HCT116 (cell line): ENCODE measurements at regions not wholly inside any gene's neighbourhood (a gene's known extent, or its start where the extent isn't known, plus 50 kb on each side); places are given as distances from the start of the nearest gene placed in this dataset.

ENCODE experiments used
- ATAC-seq: fragments of 200-7000 bp; cut with Tn5 transposase; 2 replicates; pipeline ENCODE4 v1.9.1; 2020; ENCODE audit warnings: mild to moderate bottlenecking, moderate library complexity
- BruUV-seq: library from RNA; stranded (reverse); fragments of 400-500 nt; replicated peaks from 2 replicates; lab custom pipeline; 2021; lab: Mats Ljungman, UMichigan
- CTCF ChIA-PET: fragments of 300-600 bp; sonication (Branson Sonifier 250); formaldehyde crosslinking; loops from one replicate; lab custom pipeline; 2021; ENCODE audit warnings: antibody characterized with exemption; lab: Charles Lee
- POLR2A ChIA-PET: fragments of 300-600, 350-600 bp; sonication (Branson Sonifier 250); formaldehyde crosslinking; loops from one replicate; lab custom pipeline; 2021; ENCODE audit warnings: antibody characterized with exemption; lab: Charles Lee
- RAD21 ChIA-PET, 2 experiments: fragments of 300-600 bp; sonication (Branson Sonifier 250); formaldehyde crosslinking; loops; one replicate each; lab custom pipeline; 2023; ENCODE audit warnings: low total read pairs in 2 of 2; ENCODE audit not compliant: uncharacterized antibody in 2 of 2, unreplicated experiment in 2 of 2, low non-redundant PET in 1 of 2; lab: Charles Lee
- DNase-seq: peaks from one replicate; pipeline ENCODE4 v3.0.0-alpha.2; 2010; ENCODE audit warnings: low read depth, low spot score
- H2AFZ ChIP-seq: fragments of 200-600 bp; shearing (Covaris generic), sonication (generic); 2 replicates; pipeline ENCODE4 v1.6.1; 2017; ENCODE audit warnings: low read depth, mixed run types, mixed read lengths, antibody characterized with exemption, low read length; ENCODE audit not compliant: poor library complexity, severe bottlenecking
- H3K27ac ChIP-seq: 2 replicates; pipeline ENCODE4 v1.5.1; 2012; ENCODE audit warnings: low read depth, low read length
- H3K27me3 ChIP-seq: fragments of 200-600 bp; sonication (generic); 2 replicates; pipeline ENCODE4 v1.6.1; 2016; ENCODE audit warnings: mixed run types, low read length, mixed read lengths; ENCODE audit not compliant: insufficient read depth
- H3K36me3 ChIP-seq, 2 experiments: fragments of 200-500 bp in 1 of 2; fragments of 200-600 bp in 1 of 2; sonication (Bioruptor generic) in 1 of 2; sonication (generic) in 1 of 2; 2 replicates each; pipeline versions ENCODE4 v1.5.1 to v1.6.1; 2014 to 2016; ENCODE audit warnings: low read length in 2 of 2, inconsistent platforms in 1 of 2, mixed read lengths in 1 of 2, mixed run types in 1 of 2; ENCODE audit not compliant: insufficient read depth in 2 of 2, control insufficient read depth in 1 of 2
- H3K4me1 ChIP-seq, 2 experiments: fragments of 200-600 bp in 1 of 2; sonication (generic) in 1 of 2; 2 replicates each; pipeline versions ENCODE4 v1.5.1 to v1.6.1; 2012 to 2017; ENCODE audit warnings: low read length in 2 of 2, inconsistent platforms in 1 of 2, mild to moderate bottlenecking in 1 of 2, mixed read lengths in 1 of 2, mixed run types in 1 of 2, moderate library complexity in 1 of 2; ENCODE audit not compliant: insufficient read depth in 2 of 2, control insufficient read depth in 1 of 2
- H3K4me2 ChIP-seq: fragments of 200-600 bp; sonication (generic); 2 replicates; pipeline ENCODE4 v1.6.1; 2017; ENCODE audit warnings: mixed run types, low read length, mixed read lengths
- H3K4me3 ChIP-seq, 2 experiments: fragments of 200-600 bp in 1 of 2; sonication (generic) in 1 of 2; replicated peaks in 1 of 2; 2 replicates each; pipeline ENCODE4 v1.5.1; 2011 to 2016; ENCODE audit warnings: low read length in 2 of 2, control low read depth in 1 of 2, low read depth in 1 of 2, mild to moderate bottlenecking in 1 of 2, mixed read lengths in 1 of 2, mixed run types in 1 of 2
- H3K79me2 ChIP-seq: fragments of 200-600 bp; sonication (generic); 2 replicates; pipeline ENCODE4 v1.6.1; 2017; ENCODE audit warnings: mild to moderate bottlenecking, mixed run types, low read length, moderate library complexity, mixed read lengths; ENCODE audit not compliant: insufficient read depth
- H3K9ac ChIP-seq: fragments of 200-600 bp; sonication (generic); 2 replicates; pipeline ENCODE4 v1.6.1; 2016; ENCODE audit warnings: low read length, mixed read lengths
- H3K9me2 ChIP-seq: fragments of 200-600 bp; sonication (generic), shearing (Covaris generic); 2 replicates; pipeline ENCODE4 v1.6.1; 2017; ENCODE audit warnings: mixed run types, mild to moderate bottlenecking, moderate library complexity; ENCODE audit not compliant: insufficient read depth
- H3K9me3 ChIP-seq, 2 experiments: fragments of 200-500 bp in 1 of 2; fragments of 200-600 bp in 1 of 2; sonication (Bioruptor generic) in 1 of 2; sonication (generic) in 1 of 2; 2 replicates each; pipeline ENCODE4 v1.6.1; 2014 to 2017; ENCODE audit warnings: low read length in 2 of 2, mixed read lengths in 2 of 2, inconsistent platforms in 1 of 2, low read depth in 1 of 2, mild to moderate bottlenecking in 1 of 2, mixed run types in 1 of 2, moderate library complexity in 1 of 2; ENCODE audit not compliant: control insufficient read depth in 1 of 2, insufficient read depth in 1 of 2
- H4K20me1 ChIP-seq: fragments of 200-600 bp; sonication (generic), shearing (Covaris generic); 2 replicates; pipeline ENCODE4 v1.6.1; 2017; ENCODE audit warnings: mixed run types, mild to moderate bottlenecking, moderate library complexity; ENCODE audit not compliant: insufficient read depth
- CBX3 ChIP-seq: IDR thresholded peaks from 2 replicates; pipeline ENCODE4 v1.6.1; 2012; ENCODE audit warnings: low read depth
- CEBPB ChIP-seq: IDR thresholded peaks from 2 replicates; pipeline ENCODE4 v1.6.1; 2012; ENCODE audit warnings: low read depth
- ELF1 ChIP-seq: IDR thresholded peaks from 2 replicates; pipeline ENCODE4 v1.6.1; 2012; ENCODE audit warnings: low read depth, borderline replicate concordance
- EZH2 ChIP-seq: fragments of 200-600 bp; sonication (generic); IDR thresholded peaks from 2 replicates; pipeline ENCODE4 v1.6.1; 2017; ENCODE audit warnings: antibody characterized with exemption, mixed run types
- EZH2phosphoT487 ChIP-seq: fragments of 200-600 bp; IDR thresholded peaks from 2 replicates; pipeline ENCODE4 v1.6.1; 2018; ENCODE audit warnings: antibody characterized with exemption, borderline replicate concordance
- FOSL1 ChIP-seq: IDR thresholded peaks from 2 replicates; pipeline ENCODE4 v1.6.1; 2012; ENCODE audit warnings: low read depth
- JUND ChIP-seq: IDR thresholded peaks from 2 replicates; pipeline ENCODE4 v1.6.1; 2012
- POLR2A ChIP-seq: IDR thresholded peaks from 2 replicates; pipeline ENCODE4 v1.7.0; 2011; ENCODE audit warnings: borderline replicate concordance; ENCODE audit not compliant: insufficient read depth, insufficient read length; ENCODE audit errors: extremely low read depth
- RAD21 ChIP-seq: IDR thresholded peaks from 2 replicates; pipeline ENCODE4 v1.6.1; 2012; ENCODE audit warnings: low read depth, mild to moderate bottlenecking
- SIN3A ChIP-seq: IDR thresholded peaks from 2 replicates; pipeline ENCODE4 v1.6.1; 2012; ENCODE audit warnings: low read depth
- SP1 ChIP-seq: IDR thresholded peaks from 2 replicates; pipeline ENCODE4 v1.6.1; 2012; ENCODE audit warnings: low read depth
- TCF7L2 ChIP-seq: IDR thresholded peaks from 2 replicates; pipeline ENCODE4 v1.7.0; 2011; ENCODE audit warnings: borderline replicate concordance, inconsistent platforms; ENCODE audit not compliant: insufficient read depth, insufficient read length; ENCODE audit errors: extremely low read depth
- ZFX ChIP-seq: fragments of 450-650 bp; IDR thresholded peaks from 2 replicates; pipeline ENCODE4 v1.6.1; 2017
- ZNF274 ChIP-seq: fragments of 200-500 bp; sonication (Bioruptor generic); IDR thresholded peaks from 2 replicates; pipeline ENCODE4 v1.6.1; 2014; ENCODE audit warnings: mild to moderate bottlenecking, low read depth, low read length, inconsistent platforms
- intact Hi-C: fragments of 100-400 bp; cut with micrococcal nuclease; formaldehyde crosslinking; loops from 2 replicates; pipeline ENCODE4 v1.10.0; 2022
- TF ChIP-seq, protein P1 (sequence below), 3 experiments: fragments of 200-600 bp in 1 of 3; sonication (generic) in 1 of 3; IDR thresholded peaks in 2 of 3; conservative IDR thresholded peaks in 1 of 3; 2 replicates each; pipeline ENCODE4 v1.5.1; 2012 to 2017; ENCODE audit warnings: low read depth in 2 of 3, low read length in 2 of 3, antibody characterized with exemption in 1 of 3, borderline replicate concordance in 1 of 3, control low read depth in 1 of 3, mild to moderate bottlenecking in 1 of 3, mixed read lengths in 1 of 3, mixed run types in 1 of 3, moderate library complexity in 1 of 3; ENCODE audit not compliant: insufficient read depth in 1 of 3
- TF ChIP-seq, protein P2 (sequence below): IDR thresholded peaks from 2 replicates; pipeline ENCODE4 v1.6.1; 2012; ENCODE audit warnings: low read depth
- TF ChIP-seq, protein P3 (sequence below): IDR thresholded peaks from 2 replicates; pipeline ENCODE4 v1.6.1; 2012
- TF ChIP-seq, protein P4 (sequence below): IDR thresholded peaks from 2 replicates; pipeline ENCODE4 v1.6.1; 2011; ENCODE audit warnings: mild to moderate bottlenecking, low read length, moderate library complexity; ENCODE audit not compliant: insufficient replicate concordance; ENCODE audit errors: extremely low read depth

DNA sequence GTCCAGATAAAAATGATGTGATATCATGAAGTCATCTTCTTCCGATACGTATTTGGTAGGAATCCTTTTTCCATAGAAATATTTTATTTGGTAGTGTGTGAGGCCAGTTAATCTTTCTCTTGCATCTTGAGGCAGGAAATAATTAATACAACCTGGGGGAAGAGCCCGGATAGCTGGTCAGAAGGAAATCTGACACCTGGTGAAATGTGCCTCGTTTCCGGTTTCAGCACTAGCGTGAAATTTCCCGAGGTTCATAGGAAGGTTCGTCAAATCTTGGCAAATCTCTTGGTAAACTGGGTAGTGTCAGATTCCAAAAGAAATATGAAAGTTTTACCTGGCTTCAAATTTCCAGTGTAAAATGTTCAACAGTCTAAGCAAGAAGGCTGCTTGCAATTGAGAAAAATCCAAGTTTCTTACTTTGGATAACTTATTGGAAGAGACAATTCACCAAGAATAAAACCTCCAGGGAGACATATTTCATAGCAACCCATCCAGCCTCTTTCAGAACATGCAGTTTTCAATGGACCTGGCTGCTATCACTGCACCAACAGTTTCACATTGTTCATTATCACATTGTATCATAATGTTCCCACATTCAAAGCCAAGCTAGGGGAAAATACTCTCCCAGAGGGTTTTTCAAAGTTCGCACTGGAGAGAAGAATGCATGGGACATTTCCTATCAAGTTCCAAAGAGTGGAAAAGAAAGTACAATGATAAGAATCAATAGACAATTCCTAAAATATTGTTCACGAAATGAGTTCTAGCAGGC is 454.5 kb upstream of the CITED2 start:
- no peaks in the 10 kb centered on the region for H3K9me3 ChIP-seq
- no peaks in the 10 kb centered on the region for H4K20me1 ChIP-seq
- H2AFZ ChIP-seq = no peak overlapping the region
- BruUV-seq = no TSS peak
- CTCF ChIA-PET = no interaction called here
- H3K9me2 ChIP-seq = no peaks in the 10 kb centered on the region; the same call in 1 of the 2 replicates
- intact Hi-C loops = no loop called here
- RAD21 ChIA-PET = no interaction called here
- no peak overlapping the region for H3K4me3 ChIP-seq
- ATAC-seq = no peak
- no peaks in the 10 kb centered on the region for H3K27me3 ChIP-seq
- no peak overlapping the region for H3K4me2 ChIP-seq
- no peak for DNase-seq
- no peaks in the 10 kb centered on the region for H3K79me2 ChIP-seq
- no peaks in the 10 kb centered on the region for H3K4me1 ChIP-seq
- H3K36me3 ChIP-seq = no peaks in the 10 kb centered on the region
- POLR2A ChIA-PET = no interaction called here
- no peak overlapping the region for H3K9ac ChIP-seq
- TF ChIP-seq, protein P1, sequence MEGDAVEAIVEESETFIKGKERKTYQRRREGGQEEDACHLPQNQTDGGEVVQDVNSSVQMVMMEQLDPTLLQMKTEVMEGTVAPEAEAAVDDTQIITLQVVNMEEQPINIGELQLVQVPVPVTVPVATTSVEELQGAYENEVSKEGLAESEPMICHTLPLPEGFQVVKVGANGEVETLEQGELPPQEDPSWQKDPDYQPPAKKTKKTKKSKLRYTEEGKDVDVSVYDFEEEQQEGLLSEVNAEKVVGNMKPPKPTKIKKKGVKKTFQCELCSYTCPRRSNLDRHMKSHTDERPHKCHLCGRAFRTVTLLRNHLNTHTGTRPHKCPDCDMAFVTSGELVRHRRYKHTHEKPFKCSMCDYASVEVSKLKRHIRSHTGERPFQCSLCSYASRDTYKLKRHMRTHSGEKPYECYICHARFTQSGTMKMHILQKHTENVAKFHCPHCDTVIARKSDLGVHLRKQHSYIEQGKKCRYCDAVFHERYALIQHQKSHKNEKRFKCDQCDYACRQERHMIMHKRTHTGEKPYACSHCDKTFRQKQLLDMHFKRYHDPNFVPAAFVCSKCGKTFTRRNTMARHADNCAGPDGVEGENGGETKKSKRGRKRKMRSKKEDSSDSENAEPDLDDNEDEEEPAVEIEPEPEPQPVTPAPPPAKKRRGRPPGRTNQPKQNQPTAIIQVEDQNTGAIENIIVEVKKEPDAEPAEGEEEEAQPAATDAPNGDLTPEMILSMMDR (IDR thresholded peaks at IDR 0.05 in 2 of 3, conservative IDR thresholded peaks at IDR 0.05 in 1 of 3; ENCODE audit: borderline replicate concordance in 1 of 3, insufficient read depth in 1 of 3, low read depth in 2 of 3, low read length in 2 of 3) = no peak
- TF ChIP-seq, protein P2, sequence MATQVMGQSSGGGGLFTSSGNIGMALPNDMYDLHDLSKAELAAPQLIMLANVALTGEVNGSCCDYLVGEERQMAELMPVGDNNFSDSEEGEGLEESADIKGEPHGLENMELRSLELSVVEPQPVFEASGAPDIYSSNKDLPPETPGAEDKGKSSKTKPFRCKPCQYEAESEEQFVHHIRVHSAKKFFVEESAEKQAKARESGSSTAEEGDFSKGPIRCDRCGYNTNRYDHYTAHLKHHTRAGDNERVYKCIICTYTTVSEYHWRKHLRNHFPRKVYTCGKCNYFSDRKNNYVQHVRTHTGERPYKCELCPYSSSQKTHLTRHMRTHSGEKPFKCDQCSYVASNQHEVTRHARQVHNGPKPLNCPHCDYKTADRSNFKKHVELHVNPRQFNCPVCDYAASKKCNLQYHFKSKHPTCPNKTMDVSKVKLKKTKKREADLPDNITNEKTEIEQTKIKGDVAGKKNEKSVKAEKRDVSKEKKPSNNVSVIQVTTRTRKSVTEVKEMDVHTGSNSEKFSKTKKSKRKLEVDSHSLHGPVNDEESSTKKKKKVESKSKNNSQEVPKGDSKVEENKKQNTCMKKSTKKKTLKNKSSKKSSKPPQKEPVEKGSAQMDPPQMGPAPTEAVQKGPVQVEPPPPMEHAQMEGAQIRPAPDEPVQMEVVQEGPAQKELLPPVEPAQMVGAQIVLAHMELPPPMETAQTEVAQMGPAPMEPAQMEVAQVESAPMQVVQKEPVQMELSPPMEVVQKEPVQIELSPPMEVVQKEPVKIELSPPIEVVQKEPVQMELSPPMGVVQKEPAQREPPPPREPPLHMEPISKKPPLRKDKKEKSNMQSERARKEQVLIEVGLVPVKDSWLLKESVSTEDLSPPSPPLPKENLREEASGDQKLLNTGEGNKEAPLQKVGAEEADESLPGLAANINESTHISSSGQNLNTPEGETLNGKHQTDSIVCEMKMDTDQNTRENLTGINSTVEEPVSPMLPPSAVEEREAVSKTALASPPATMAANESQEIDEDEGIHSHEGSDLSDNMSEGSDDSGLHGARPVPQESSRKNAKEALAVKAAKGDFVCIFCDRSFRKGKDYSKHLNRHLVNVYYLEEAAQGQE = no peak
- no peak for TF ChIP-seq CBX3
- no peak for TF ChIP-seq TCF7L2
- TF ChIP-seq, protein P3, sequence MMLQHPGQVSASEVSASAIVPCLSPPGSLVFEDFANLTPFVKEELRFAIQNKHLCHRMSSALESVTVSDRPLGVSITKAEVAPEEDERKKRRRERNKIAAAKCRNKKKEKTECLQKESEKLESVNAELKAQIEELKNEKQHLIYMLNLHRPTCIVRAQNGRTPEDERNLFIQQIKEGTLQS = no peak
- TF ChIP-seq ZNF274 = no peak
- TF ChIP-seq ELF1 = no peak
- no peak for TF ChIP-seq EZH2
- TF ChIP-seq FOSL1 = no peak
- no peak for TF ChIP-seq SP1
- TF ChIP-seq RAD21 = no peak
- TF ChIP-seq, protein P4, sequence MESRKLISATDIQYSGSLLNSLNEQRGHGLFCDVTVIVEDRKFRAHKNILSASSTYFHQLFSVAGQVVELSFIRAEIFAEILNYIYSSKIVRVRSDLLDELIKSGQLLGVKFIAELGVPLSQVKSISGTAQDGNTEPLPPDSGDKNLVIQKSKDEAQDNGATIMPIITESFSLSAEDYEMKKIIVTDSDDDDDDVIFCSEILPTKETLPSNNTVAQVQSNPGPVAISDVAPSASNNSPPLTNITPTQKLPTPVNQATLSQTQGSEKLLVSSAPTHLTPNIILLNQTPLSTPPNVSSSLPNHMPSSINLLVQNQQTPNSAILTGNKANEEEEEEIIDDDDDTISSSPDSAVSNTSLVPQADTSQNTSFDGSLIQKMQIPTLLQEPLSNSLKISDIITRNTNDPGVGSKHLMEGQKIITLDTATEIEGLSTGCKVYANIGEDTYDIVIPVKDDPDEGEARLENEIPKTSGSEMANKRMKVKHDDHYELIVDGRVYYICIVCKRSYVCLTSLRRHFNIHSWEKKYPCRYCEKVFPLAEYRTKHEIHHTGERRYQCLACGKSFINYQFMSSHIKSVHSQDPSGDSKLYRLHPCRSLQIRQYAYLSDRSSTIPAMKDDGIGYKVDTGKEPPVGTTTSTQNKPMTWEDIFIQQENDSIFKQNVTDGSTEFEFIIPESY = no peak
- no peak for TF ChIP-seq EZH2phosphoT487
- no peak for TF ChIP-seq JUND
- TF ChIP-seq POLR2A = no peak
- TF ChIP-seq CEBPB = no peak
- TF ChIP-seq SIN3A = no peak
- no peak for TF ChIP-seq ZFX
- no peak overlapping the region for H3K27ac ChIP-seq
